ENCODE measurements at regions not wholly inside any gene's neighbourhood (a gene's known extent, or its start where the extent isn't known, plus 50 kb on each side); places are given as distances from the start of the nearest gene placed in this dataset.

GRCh38 chr22:33126881-33127280 is 68.7 kb upstream of the SYN3 start:
- TF ChIP-seq FOXA1 (IDR thresholded peaks at IDR 0.05) (no peak), ZBTB33 (IDR thresholded peaks at IDR 0.05) (no peak), EGR1 (IDR thresholded peaks at IDR 0.05; ENCODE audit: low read depth in 2 of 2) (no peak), CTCF (IDR thresholded peaks at IDR 0.05; ENCODE audit: low read depth, low read length, missing input control) (peak; percentile 24), RAD21 (IDR thresholded peaks at IDR 0.05) (peak; percentile 73), GABPA (IDR thresholded peaks at IDR 0.05 in 1 of 2, conservative IDR thresholded peaks at IDR 0.05 in 1 of 2) (no peak), HNF4G (IDR thresholded peaks at IDR 0.05) (no peak), TAF1 (conservative IDR thresholded peaks at IDR 0.05) (no peak), REST (IDR thresholded peaks at IDR 0.05) (no peak), JUND (IDR thresholded peaks at IDR 0.05) (no peak), ATF3 (IDR thresholded peaks at IDR 0.05) (no peak), NR2F2 (IDR thresholded peaks at IDR 0.05) (no peak), YY1 (IDR thresholded peaks at IDR 0.05) (no peak)
